ENCODE measurements at regions not wholly inside any gene's neighbourhood (a gene's known extent, or its start where the extent isn't known, plus 50 kb on each side); places are given as distances from the start of the nearest gene placed in this dataset.

DNA sequence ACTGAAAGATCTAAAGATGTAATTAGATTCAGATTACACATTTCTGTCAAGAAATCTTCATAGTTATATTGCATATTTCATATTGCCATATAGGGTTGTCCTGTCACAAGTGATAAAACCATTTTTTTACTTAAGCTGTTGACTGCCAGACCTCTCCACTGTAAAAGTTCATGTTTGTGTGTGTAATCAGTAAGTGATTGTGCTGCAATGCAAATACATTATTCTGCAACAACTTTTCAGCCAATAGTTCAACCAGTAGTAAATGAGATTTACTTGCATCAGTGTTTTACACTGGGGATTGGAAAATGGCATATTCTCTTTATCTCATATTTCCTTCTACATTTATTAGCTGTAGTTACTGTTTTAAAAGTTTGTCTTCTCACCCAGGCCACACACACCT, 603.9 kb upstream of the RORB start (continued):
- TF ChIP-seq CTCF (conservative IDR thresholded peaks at IDR 0.05; ENCODE audit: low read depth in 2 of 2) (no peak), CREB1 (CRISPR knock-in tag; IDR thresholded peaks at IDR 0.05; ENCODE audit: low read depth) (no peak), NANOG (IDR thresholded peaks at IDR 0.05; ENCODE audit: borderline replicate concordance) (no peak), JUNB (IDR thresholded peaks at IDR 0.05; ENCODE audit: unreplicated experiment) (no peak), STAT1 (IDR thresholded peaks at IDR 0.05; ENCODE audit: unreplicated experiment) (no peak), ZNF114 (CRISPR knock-in tag; IDR thresholded peaks at IDR 0.05) (no peak), ZNF331 (CRISPR knock-in tag; IDR thresholded peaks at IDR 0.05; ENCODE audit: low read depth) (no peak), POLR2AphosphoS5 (IDR thresholded peaks at IDR 0.05; ENCODE audit: low read depth) (no peak), EZH2phosphoT487 (IDR thresholded peaks at IDR 0.05; ENCODE audit: unreplicated experiment) (no peak)

DNA sequence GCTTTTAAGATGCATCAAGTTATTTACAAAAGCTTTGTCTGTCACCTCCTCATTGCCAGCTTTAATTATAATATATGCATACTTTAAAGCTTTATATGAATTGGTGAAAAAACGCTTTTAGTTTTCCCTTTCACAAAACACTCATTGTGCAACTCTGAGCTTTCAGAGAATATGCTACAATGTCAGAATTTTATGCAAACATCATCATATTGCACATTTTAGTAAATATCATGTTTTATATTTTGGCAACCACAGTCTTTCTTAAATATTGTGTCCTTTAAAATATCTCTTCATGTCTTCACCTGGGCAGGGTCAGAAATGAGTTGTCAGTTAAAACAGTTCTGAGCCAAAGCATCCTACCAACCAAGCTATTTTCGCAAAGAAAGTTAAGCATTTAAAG, 601.1 kb upstream of the RORB start:
- no peaks in the 10 kb centered on the region for H3K4me1 Mint-ChIP-seq
- TF ChIP-seq EZH2phosphoT487 (IDR thresholded peaks at IDR 0.05; ENCODE audit: unreplicated experiment) (no peak), CREB1 (CRISPR knock-in tag; IDR thresholded peaks at IDR 0.05; ENCODE audit: low read depth) (no peak), ZNF331 (CRISPR knock-in tag; IDR thresholded peaks at IDR 0.05; ENCODE audit: low read depth) (no peak), CTCF (conservative IDR thresholded peaks at IDR 0.05; ENCODE audit: low read depth in 2 of 2) (no peak), ETS1 (IDR thresholded peaks at IDR 0.05) (no peak), POLR2AphosphoS5 (IDR thresholded peaks at IDR 0.05; ENCODE audit: low read depth) (no peak), NANOG (IDR thresholded peaks at IDR 0.05; ENCODE audit: borderline replicate concordance) (no peak), REST (IDR thresholded peaks at IDR 0.05; ENCODE audit: unreplicated experiment) (no peak), STAT1 (IDR thresholded peaks at IDR 0.05; ENCODE audit: unreplicated experiment) (no peak), JUNB (IDR thresholded peaks at IDR 0.05; ENCODE audit: unreplicated experiment) (no peak)

More for the DNA sequence above, 601.1 kb upstream of the RORB start:
- no peaks in the 10 kb centered on the region for H3K27me3 ChIP-seq (ENCODE audit: insufficient read depth)
- H3K4me2 ChIP-seq, result no peak overlapping the region
- Mint-ChIP-seq H3K4me3 (no peak overlapping the region), H3K27ac (no peak overlapping the region), H3K27me3 (ENCODE audit: insufficient read depth, low read depth, poor library complexity) (no peaks in the 10 kb centered on the region), H3K9me3 (peaks cover 3% of the 10 kb centered on the region), H3K36me3 (ENCODE audit: low read depth) (peaks cover 2% of the 10 kb centered on the region; the same call in 2 of the 3 replicates)
- H3K4me3 ChIP-seq, result no peak overlapping the region
- DNase-seq (ENCODE audit: low spot score), result no peak
- no peaks in the 10 kb centered on the region for H3K4me1 ChIP-seq (ENCODE audit: insufficient read depth)
- no peak overlapping the region for H2AFZ ChIP-seq
- no peaks in the 10 kb centered on the region for H4K20me1 ChIP-seq (replicated peaks; ENCODE audit: insufficient read depth)
- no peaks in the 10 kb centered on the region for H3K79me2 ChIP-seq (replicated peaks; ENCODE audit: insufficient read depth)
- no peak overlapping the region for H3K27ac ChIP-seq (ENCODE audit: low read depth)
- no peaks in the 10 kb centered on the region for H3K36me3 ChIP-seq (ENCODE audit: insufficient read depth)
- no peaks in the 10 kb centered on the region for H3K9me2 ChIP-seq (ENCODE audit: insufficient read depth)
- no peak for ATAC-seq
- no peaks in the 10 kb centered on the region for H3F3A ChIP-seq (replicated peaks; ENCODE audit: low read depth)
